Erythroblast (primary cell): ENCODE measurements at regions not wholly inside any gene's neighbourhood (a gene's known extent, or its start where the extent isn't known, plus 50 kb on each side); places are given as distances from the start of the nearest gene placed in this dataset.

ENCODE experiments used
- DNase-seq, 2 experiments: peaks; one replicate each; lab custom pipeline; 2025; lab: John Stamatoyannopoulos, UW
- GATA1 ChIP-seq: IDR thresholded peaks from 2 replicates; pipeline ENCODE4 v1.6.1; 2011; ENCODE audit warnings: low read depth, mild to moderate bottlenecking, control low read depth, low read length, moderate library complexity
- POLR2A ChIP-seq: IDR thresholded peaks from 2 replicates; pipeline ENCODE4 v1.6.1; 2011; ENCODE audit warnings: mild to moderate bottlenecking, low read length

DNA sequence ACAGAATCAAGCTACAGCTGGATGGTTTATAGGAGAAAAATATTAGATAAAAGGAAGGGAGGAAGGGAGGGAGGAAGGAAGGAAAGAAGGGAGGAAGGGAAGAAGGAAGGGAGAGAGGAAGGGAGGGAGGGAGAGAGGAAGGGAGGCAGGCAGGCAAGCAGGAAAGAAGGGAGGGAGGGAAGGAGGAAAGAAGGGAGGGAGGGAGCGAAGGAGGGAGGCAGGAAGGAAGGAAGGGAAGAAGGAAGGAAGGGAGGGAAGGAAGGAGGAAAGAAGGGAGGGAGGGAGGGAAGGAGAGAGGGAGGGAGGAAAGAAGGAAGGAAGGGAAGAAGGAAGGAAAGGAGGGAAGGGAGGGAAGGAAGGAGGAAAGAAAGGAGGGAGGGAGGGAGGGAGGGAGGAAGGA lies 77.9 kb upstream of the C1QTNF7 start:
- no peak for TF ChIP-seq POLR2A
- no peak for TF ChIP-seq GATA1

DNA sequence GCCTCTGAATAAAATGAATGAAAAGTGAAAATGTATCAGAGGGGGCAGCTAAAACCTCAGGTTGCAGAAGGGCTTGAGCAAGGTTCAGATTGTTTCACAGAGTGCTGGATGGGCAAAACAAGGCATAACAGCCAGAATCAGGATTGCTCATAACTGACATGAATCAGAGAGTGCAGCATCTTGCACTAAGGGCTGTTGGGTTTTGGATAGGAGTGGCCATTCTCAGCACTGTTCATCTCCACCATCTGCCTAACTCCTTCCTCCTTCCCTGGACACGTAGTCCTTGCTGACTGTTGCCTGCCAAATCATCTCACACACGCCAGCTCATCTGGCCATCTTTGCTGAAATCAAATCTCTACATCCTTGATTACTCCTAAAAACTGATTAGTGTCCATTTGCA lies 75.3 kb upstream of the C1QTNF7 start:
- no peak for TF ChIP-seq GATA1
- no peak for TF ChIP-seq POLR2A
- DNase-seq, result no peak

More for the DNA sequence above, 77.9 kb upstream of the C1QTNF7 start:
- no peak for DNase-seq

DNA sequence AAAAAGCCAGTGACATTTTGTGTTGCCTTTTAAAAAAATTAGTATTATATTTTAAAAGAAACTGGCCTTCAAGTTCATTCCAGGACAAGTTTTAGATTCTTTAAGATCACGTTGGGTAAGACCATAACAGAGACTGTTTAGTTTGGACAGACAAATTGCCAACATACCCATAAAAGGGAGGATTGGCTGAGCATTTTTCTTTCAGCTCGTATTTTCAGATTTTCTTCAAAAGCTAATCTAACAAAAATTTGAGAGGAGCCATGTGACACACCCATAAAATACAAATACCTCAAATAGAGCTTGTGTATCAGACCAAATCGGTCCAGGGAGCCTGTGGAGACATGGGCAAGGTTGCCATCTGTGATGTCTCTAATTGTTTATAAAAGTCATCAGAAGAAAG lies 74.6 kb upstream of the C1QTNF7 start:
- DNase-seq, result no peak
- no peak for TF ChIP-seq GATA1
- TF ChIP-seq POLR2A, result no peak

DNA sequence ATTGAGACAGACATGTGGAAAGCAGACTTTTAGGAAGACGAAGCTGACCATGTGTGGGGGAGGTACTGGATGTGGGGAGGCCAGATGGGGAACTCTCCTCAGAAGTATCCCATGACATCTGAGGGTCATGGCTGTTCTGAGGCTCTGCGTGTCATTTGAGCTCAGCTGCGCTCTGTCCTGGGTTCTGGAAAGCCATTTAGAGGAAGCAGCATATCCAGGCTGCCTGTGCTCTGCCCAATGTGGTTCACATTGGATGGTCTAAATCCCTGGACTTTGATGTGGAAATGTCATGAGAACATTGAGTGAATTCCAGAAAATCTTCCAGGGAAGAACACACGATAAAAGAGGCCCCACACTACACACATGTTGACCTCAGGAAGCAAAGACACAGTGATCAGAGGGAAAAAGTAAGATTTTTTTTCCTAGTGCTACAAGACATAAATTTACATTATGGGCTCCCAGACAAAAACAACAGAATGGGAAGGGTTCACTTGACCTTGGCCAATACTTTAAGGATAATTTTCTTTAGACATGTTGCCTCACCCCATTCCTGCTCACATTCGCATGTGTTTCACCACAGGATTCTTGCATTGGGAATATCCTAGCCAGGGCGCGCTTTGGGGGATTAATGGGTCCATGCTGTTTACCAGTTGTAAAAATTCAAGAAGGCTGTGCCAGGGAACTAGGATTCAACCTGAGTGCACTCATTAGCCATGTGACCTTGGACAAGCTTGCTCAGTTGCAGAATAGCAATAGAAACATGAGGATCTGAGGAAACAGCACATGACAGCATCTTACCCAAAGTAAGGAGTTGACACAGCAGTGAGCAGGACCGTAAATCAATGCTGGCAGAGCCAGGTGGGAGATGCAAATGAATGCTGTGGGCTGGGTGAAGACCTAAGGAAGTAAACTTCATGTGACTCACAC lies 73.2 kb upstream of the C1QTNF7 start:
- TF ChIP-seq POLR2A (no peak), GATA1 (no peak)
- DNase-seq, result no peak

DNA sequence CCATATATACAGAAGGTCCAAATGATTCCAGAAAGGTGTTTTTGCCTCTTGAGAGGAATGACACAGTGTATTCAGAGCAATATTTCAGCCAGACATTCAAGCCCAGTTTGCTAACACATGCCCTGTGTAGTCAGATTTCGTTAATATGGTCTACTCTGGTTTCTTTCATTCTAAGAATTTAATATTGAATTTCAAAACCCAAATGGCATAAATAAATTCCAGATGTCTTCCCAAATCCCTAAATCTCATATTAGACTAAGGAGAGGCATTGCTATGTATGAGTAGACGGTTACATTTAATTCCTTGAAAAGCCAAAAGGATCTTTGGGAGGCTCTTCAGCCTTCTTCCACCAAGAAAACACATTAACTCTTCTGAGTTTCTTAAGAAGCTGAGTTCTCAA lies 66.3 kb upstream of the C1QTNF7 start:
- DNase-seq, result no peak
- TF ChIP-seq POLR2A, result no peak
- no peak for TF ChIP-seq GATA1

DNA sequence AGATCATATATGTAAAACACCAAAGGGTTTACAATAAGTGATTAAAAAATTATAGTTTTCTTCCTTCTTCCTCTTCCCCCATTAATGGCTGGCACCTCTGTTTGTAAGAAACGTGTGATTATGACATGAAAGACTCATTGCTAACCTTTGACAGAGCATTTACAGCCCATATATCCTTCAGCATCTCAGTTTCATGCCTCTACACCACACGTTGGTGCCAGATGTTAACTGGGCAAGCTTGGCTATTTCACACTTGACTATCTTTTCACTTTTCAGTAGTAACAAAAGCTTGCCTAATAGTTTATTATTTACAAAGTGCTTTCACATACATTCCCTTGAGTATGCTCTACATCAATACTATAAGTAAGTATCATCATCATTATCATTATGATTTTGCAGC lies 65.3 kb upstream of the C1QTNF7 start:
- DNase-seq, result no peak

DNA sequence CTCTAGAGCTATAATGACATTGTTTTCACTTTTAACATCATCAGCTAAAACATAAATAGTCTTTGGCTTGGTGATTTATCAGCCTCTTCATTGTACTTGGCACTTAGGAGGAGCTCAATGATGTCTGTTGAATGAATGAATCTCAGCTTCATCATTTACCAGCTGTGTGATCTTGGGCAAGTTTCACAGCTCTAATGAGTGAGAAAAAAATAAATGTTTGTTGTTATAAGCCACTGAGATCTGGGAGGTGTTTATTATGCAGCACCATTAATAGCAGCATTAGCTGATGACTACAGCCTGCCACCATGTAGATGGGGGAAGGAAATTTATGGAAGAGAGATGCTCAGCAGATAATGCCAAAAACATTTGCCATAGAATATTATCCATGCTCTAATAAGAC lies 63.6 kb upstream of the C1QTNF7 start:
- TF ChIP-seq GATA1 (no peak), POLR2A (no peak)
- no peak for DNase-seq

More for the DNA sequence above, 65.3 kb upstream of the C1QTNF7 start:
- no peak for TF ChIP-seq POLR2A
- TF ChIP-seq GATA1, result no peak

DNA sequence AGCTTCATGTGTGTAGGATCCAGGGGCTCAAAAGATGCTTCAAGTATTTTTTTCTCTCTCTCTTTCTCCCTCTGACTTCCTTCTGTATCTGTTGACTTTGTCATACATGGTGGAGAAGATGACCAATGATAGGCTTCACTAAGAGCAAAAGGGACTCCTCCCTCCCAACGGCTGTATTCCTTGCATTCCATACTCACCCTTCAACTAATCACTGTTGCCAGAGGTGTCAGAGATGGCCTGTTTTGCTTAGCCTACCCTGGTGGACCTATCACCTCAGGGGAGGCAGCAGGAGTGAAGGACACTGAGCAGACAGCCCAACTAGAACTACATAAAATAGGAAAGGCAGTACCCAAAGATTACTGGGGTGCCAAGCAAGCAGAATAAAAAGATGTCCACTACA lies 62.2 kb upstream of the C1QTNF7 start:
- TF ChIP-seq GATA1 (no peak), POLR2A (no peak)
- no peak for DNase-seq

DNA sequence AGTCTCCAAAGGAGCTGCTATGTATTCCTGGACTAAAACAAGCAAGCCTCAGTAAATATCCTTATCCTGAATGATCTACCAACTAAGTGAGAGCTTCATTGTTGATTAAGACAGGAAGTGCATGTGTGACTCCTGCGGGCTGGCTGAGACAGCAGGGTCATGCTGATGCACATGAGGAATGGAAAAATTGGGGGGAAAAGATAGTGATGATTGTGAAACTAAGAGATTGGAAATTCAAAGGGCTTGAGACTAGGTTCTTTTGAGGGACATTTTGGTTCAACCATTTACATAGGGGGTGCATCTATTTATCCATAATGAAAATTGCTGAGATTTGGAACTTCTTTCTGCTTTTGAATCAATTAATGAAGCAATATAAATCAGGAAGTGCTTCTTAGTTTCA lies 61.1 kb upstream of the C1QTNF7 start:
- no peak for TF ChIP-seq POLR2A
- no peak for TF ChIP-seq GATA1
- no peak for DNase-seq

DNA sequence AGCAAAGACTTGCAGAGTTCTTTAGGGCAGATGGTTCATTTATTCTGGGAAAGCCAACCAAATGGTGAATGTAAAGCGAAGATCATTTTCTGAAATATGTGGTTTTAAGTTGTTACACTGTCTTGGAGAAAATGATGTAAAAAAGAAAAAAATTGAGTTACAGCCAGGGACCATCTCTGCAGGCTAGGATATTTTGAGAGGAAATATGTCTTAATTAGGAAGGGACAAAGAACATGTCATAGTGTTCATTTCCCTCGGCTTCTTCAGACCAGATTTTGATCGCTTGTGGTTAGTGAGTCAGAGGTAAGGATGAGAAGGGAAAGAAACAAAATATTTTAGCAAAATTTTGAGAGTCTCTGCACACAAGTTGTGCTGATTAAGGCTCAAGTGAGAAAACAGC lies 59.0 kb upstream of the C1QTNF7 start:
- DNase-seq, result no peak
- TF ChIP-seq GATA1, result no peak
- no peak for TF ChIP-seq POLR2A

DNA sequence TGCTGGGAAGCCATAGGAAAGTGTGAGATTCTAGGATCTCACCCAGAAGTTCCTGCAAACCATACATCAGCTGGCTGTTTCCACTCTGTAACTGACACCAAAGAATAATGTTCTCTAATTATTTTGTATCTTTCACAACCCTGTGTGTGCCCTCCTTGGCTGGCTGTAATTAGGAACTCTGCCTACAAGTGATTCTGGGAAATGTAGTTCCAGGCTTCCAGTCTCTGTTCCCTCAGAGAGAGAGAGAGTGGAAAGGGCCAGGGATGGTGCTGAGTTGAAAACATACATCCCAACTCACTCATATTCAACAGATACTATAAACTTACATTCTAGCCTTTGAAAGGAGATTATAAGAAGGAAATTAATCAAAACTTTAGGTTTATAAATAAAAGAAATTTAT lies 57.5 kb upstream of the C1QTNF7 start:
- no peak for TF ChIP-seq POLR2A
- TF ChIP-seq GATA1, result no peak
- no peak for DNase-seq

DNA sequence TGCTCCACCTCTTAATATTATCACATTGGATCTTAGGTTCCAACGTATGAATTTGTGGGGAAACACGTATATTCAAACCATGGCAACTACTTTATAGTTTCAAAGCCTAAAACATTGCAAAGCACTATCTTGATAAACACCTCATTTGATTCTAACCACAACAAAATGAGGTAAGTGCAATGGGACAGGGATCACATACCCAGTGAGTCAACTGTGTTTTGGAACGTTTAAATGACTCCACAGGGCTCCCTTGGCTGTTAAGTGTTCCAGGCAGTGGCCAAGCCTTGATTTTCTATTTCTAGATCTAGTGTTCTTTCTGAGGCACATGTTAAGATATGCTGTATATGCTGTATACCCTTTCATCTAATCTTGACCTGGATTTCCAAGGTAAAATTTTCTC lies 54.5 kb upstream of the C1QTNF7 start:
- no peak for DNase-seq
- TF ChIP-seq POLR2A (no peak), GATA1 (no peak)

DNA sequence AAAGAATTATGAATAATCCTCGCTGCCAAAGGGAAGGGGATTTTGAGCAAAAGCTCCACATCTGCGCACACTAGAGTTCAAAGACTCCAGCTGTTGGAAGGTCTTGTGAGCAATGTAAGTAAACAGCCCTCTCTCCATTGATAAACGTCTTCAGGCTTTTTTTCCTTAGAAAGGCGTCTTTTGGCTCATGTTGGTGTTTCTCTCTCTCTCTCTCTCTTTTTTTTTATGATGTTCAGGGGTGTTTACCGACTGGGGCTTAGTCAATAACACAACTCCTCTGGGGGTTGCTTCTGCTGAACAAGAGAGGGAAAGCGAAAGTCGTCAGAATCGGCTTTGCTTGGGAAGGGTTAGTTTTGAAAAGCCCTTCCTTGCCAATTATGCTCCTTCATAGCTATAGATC lies 53.2 kb upstream of the C1QTNF7 start:
- DNase-seq, result no peak

DNA sequence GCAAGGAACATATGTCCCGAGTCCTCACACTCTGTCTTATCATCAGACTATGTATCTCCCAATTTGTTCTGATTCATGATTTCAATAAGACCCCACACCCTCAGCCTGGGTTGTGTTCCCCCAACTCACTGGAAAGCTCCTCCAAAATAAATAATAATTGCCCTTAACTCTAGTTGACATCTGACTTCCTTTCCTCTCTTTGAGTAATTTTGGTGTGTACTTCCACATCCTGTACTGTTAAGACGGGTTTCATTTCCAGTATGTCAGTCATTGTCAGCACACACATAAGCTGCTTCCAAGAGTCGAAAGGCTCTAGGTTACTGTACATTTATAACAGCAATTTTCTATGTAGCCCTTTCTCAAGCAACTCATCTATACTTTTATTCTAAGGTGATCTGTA lies 52.2 kb upstream of the C1QTNF7 start:
- TF ChIP-seq POLR2A (no peak), GATA1 (no peak)
- no peak for DNase-seq

More for the DNA sequence above, 53.2 kb upstream of the C1QTNF7 start:
- no peak for TF ChIP-seq POLR2A
- TF ChIP-seq GATA1, result no peak

DNA sequence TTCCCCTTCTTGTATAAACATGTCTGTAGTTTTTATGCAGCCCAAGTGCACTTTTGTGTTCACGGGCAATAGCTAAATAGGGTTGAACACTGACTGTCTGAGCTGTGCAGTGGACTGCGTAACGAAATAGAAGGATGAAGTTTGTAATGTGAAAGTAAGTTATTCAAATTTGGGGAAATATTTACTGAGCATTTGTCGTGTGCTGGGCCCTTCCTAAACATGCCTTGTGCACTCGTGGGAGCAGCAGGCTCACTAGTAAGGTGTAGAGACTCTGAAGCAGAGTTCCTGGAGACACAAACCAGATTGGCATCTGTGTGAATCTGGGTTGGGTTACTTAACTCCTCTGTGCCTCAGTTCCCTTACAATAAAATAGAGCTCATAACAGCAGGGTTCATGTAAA lies 51.7 kb upstream of the C1QTNF7 start:
- TF ChIP-seq GATA1 (no peak), POLR2A (no peak)
- no peak for DNase-seq
